Tibial nerve (tissue), 3 donors: ENCODE measurements at regions not wholly inside any gene's neighbourhood (a gene's known extent, or its start where the extent isn't known, plus 50 kb on each side); places are given as distances from the start of the nearest gene placed in this dataset.

Experiments used
- CTCF ChIP-seq, 5 experiments: fragments of 200-600 bp in 3 of 5; fragments of 450-650 bp in 2 of 5; sonication (generic) in 3 of 5; IDR thresholded peaks; one replicate each; pipeline ENCODE4 v1.5.1; 2016 to 2019; ENCODE audit warnings: antibody characterized with exemption in 5 of 5, mild to moderate bottlenecking in 3 of 5, moderate library complexity in 2 of 5
- POLR2A ChIP-seq, 2 donors: fragments of 450-650 bp; IDR thresholded peaks; one replicate each; pipeline ENCODE4 v1.6.1; 2017; ENCODE audit warnings: antibody characterized with exemption in 2 of 2, mild to moderate bottlenecking in 2 of 2, moderate library complexity in 2 of 2

- TF ChIP-seq CTCF (IDR thresholded peaks at IDR 0.05) (no peak), POLR2A (IDR thresholded peaks at IDR 0.05) (no peak)
Measured at GRCh38 chr14:82720946-82721345, 1187.3 kb upstream of the SEL1L start.
